ENCODE measurements at regions not wholly inside any gene's neighbourhood (a gene's known extent, or its start where the extent isn't known, plus 50 kb on each side); places are given as distances from the start of the nearest gene placed in this dataset.

DNA sequence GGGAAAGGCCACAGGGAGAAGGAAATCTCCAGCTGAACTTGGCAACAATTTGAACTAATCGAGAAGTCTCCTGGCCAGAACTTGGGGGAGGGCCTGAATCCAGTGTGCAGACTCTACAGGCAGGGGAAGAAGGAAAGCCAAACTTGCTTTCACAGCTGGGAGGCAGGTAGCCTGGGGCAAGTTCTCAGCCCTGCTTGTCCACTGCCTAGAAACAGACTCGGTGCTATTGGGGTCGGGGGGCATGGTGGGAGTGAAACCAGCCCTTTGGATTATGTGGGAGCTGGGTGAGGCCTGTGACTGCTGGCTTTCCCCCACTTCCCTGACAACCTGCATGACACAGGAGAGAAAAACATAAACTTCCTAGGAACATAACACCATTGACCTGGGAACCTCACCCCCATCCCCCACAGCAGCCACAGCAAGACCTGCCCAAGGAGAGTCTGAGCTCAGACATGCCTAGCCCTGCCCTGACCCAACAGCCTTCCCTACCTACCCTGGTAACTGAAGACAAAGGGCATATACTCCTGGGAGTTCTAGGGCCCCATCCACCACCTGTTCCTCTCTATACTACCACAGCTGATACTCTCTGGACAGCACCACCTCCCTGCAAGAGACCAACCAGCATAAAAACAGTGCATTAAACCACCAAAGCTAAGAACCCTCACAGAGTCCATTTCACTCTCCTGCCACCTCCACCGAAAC lies 103.7 kb upstream of the MNS1 start (continued):
- TF ChIP-seq, protein P1, sequence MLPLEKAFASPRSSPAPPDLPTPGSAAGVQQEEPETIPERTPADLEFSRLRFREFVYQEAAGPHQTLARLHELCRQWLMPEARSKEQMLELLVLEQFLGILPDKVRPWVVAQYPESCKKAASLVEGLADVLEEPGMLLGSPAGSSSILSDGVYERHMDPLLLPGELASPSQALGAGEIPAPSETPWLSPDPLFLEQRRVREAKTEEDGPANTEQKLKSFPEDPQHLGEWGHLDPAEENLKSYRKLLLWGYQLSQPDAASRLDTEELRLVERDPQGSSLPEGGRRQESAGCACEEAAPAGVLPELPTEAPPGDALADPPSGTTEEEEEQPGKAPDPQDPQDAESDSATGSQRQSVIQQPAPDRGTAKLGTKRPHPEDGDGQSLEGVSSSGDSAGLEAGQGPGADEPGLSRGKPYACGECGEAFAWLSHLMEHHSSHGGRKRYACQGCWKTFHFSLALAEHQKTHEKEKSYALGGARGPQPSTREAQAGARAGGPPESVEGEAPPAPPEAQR (CRISPR knock-in tag; IDR thresholded peaks at IDR 0.05) = no peak
- TF ChIP-seq CREB1 (CRISPR knock-in tag; IDR thresholded peaks at IDR 0.05) = no peak
- TF ChIP-seq, protein P2, sequence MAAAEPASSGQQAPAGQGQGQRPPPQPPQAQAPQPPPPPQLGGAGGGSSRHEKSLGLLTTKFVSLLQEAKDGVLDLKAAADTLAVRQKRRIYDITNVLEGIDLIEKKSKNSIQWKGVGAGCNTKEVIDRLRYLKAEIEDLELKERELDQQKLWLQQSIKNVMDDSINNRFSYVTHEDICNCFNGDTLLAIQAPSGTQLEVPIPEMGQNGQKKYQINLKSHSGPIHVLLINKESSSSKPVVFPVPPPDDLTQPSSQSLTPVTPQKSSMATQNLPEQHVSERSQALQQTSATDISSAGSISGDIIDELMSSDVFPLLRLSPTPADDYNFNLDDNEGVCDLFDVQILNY (CRISPR knock-in tag; IDR thresholded peaks at IDR 0.05) = no peak
- TF ChIP-seq ZNF416 (CRISPR knock-in tag; IDR thresholded peaks at IDR 0.05) = no peak
- no peak for TF ChIP-seq TCF7 (CRISPR knock-in tag; IDR thresholded peaks at IDR 0.05; ENCODE audit: low read depth)
- TF ChIP-seq, protein P3, sequence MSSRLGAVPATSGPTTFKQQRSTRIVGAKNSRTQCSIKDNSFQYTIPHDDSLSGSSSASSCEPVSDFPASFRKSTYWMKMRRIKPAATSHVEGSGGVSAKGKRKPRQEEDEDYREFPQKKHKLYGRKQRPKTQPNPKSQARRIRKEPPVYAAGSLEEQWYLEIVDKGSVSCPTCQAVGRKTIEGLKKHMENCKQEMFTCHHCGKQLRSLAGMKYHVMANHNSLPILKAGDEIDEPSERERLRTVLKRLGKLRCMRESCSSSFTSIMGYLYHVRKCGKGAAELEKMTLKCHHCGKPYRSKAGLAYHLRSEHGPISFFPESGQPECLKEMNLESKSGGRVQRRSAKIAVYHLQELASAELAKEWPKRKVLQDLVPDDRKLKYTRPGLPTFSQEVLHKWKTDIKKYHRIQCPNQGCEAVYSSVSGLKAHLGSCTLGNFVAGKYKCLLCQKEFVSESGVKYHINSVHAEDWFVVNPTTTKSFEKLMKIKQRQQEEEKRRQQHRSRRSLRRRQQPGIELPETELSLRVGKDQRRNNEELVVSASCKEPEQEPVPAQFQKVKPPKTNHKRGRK (CRISPR knock-in tag; IDR thresholded peaks at IDR 0.05; ENCODE audit: borderline replicate concordance) = no peak

DNA sequence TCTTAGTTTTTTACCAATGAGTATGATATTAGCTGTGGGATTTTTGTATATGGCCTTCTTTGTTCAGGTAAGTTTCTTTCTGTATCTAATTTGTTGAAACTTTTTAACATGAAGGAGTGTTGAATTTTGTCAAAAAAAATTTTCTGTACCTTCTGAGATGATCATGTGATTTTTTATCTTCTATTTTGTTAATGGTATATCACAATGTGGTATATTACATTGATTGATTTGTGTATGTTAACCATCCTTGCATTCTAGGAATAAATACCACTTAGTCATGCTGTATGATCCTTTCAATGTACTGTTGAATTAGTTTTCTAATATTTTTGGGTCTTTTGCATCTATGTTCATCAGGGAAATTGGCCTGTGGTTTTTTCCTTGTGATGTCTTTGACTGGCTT lies 92.5 kb upstream of the MNS1 start:
- H3K9me3 Mint-ChIP-seq = peaks cover 46% of the 10 kb centered on the region
- H3K4me1 Mint-ChIP-seq = no peaks in the 10 kb centered on the region
- no peak for TF ChIP-seq FOXP1 (CRISPR knock-in tag; IDR thresholded peaks at IDR 0.05; ENCODE audit: borderline replicate concordance)
- no peak for TF ChIP-seq NFYB (CRISPR knock-in tag; conservative IDR thresholded peaks at IDR 0.05; ENCODE audit: low read depth)
- ChIA-PET POLR2A (no interaction called here), CTCF (no interaction called here)
- no peaks in the 10 kb centered on the region for H3K36me3 Mint-ChIP-seq
- ATAC-seq (no peak), DNase-seq (ENCODE audit: low spot score) (no peak)
- no peak overlapping the region for H3K4me3 Mint-ChIP-seq
- no peaks in the 10 kb centered on the region; the same call in none of the 2 replicates for H3K27me3 Mint-ChIP-seq (ENCODE audit: low read depth)
- H3K27ac Mint-ChIP-seq = no peak overlapping the region

DNA sequence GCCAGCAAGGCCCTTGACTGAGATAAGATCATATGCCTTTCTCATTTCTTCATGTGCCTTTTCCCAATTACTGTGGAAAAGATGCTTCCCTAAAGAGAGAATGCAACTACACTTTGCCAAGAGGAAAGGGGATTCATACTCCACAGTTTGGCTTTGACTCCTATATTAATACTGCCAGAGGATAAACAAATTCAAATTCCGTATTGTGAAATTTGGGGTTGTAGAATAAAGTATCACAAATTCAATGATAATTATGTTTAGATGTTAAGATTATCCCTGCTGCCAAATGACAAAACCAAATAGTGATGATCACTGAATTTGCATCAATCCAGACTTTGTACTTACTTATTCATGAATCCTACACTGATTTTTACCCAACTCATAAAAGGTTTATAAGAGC lies 88.5 kb upstream of the MNS1 start:
- no peaks in the 10 kb centered on the region; the same call in 1 of the 2 replicates for H3K27me3 Mint-ChIP-seq (ENCODE audit: low read depth)
- H3K4me3 Mint-ChIP-seq = no peak overlapping the region
- no peaks in the 10 kb centered on the region for H3K4me1 Mint-ChIP-seq
- CTCF ChIA-PET = no interaction called here
- TF ChIP-seq ZNF138 (CRISPR knock-in tag; conservative IDR thresholded peaks at IDR 0.05) (no peak), FOXK1 (CRISPR knock-in tag; IDR thresholded peaks at IDR 0.05) (no peak), CREB1 (CRISPR knock-in tag; IDR thresholded peaks at IDR 0.05) (no peak), ZNF219 (CRISPR knock-in tag; IDR thresholded peaks at IDR 0.05; ENCODE audit: borderline replicate concordance) (no peak), NFYB (CRISPR knock-in tag; conservative IDR thresholded peaks at IDR 0.05; ENCODE audit: low read depth) (no peak), TEAD1 (CRISPR knock-in tag; IDR thresholded peaks at IDR 0.05) (no peak), NFE2L1 (CRISPR knock-in tag; IDR thresholded peaks at IDR 0.05) (no peak)
- TF ChIP-seq, protein P4, sequence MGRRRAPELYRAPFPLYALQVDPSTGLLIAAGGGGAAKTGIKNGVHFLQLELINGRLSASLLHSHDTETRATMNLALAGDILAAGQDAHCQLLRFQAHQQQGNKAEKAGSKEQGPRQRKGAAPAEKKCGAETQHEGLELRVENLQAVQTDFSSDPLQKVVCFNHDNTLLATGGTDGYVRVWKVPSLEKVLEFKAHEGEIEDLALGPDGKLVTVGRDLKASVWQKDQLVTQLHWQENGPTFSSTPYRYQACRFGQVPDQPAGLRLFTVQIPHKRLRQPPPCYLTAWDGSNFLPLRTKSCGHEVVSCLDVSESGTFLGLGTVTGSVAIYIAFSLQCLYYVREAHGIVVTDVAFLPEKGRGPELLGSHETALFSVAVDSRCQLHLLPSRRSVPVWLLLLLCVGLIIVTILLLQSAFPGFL (CRISPR knock-in tag; IDR thresholded peaks at IDR 0.05; ENCODE audit: borderline replicate concordance) = no peak
- TF ChIP-seq, protein P5, sequence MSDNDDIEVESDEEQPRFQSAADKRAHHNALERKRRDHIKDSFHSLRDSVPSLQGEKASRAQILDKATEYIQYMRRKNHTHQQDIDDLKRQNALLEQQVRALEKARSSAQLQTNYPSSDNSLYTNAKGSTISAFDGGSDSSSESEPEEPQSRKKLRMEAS (CRISPR knock-in tag; IDR thresholded peaks at IDR 0.05) = no peak
- TF ChIP-seq, protein P6, sequence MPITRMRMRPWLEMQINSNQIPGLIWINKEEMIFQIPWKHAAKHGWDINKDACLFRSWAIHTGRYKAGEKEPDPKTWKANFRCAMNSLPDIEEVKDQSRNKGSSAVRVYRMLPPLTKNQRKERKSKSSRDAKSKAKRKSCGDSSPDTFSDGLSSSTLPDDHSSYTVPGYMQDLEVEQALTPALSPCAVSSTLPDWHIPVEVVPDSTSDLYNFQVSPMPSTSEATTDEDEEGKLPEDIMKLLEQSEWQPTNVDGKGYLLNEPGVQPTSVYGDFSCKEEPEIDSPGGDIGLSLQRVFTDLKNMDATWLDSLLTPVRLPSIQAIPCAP (CRISPR knock-in tag; IDR thresholded peaks at IDR 0.05) = no peak
- no peak for DNase-seq (ENCODE audit: low spot score)
- H3K36me3 Mint-ChIP-seq = no peaks in the 10 kb centered on the region
- H3K9me3 Mint-ChIP-seq = peaks cover 57% of the 10 kb centered on the region
- no peak for ATAC-seq
- H3K27ac Mint-ChIP-seq = no peak overlapping the region
- POLR2A ChIA-PET = no interaction called here
